Mesendoderm (in vitro differentiated cells): ENCODE measurements at regions not wholly inside any gene's neighbourhood (a gene's known extent, or its start where the extent isn't known, plus 50 kb on each side); places are given as distances from the start of the nearest gene placed in this dataset.
"Not testable (repeated sequence)": the region's sequence is repeated elsewhere in the genome, so short reads cannot be mapped to it uniquely, and the experiment has no call there.

Experiments used
- DNase-seq: peaks from one replicate; pipeline ENCODE4 v3.0.0; 2013
- H2AK5ac ChIP-seq: 2 replicates; pipeline ENCODE4 v1.6.1; 2013; ENCODE audit warnings: low read length, inconsistent platforms
- H2BK120ac ChIP-seq: 2 replicates; pipeline ENCODE4 v1.6.1; 2013; ENCODE audit warnings: low read depth, mild to moderate bottlenecking, low read length, moderate library complexity, mixed read lengths
- H2BK15ac ChIP-seq: replicated peaks from 2 replicates; pipeline ENCODE4 v1.6.1; 2013; ENCODE audit warnings: low read depth, mild to moderate bottlenecking, moderate library complexity
- H2BK5ac ChIP-seq: 2 replicates; pipeline ENCODE4 v1.6.1; 2013; ENCODE audit warnings: low read length, inconsistent platforms
- H3K18ac ChIP-seq: 2 replicates; pipeline ENCODE4 v1.6.1; 2013; ENCODE audit warnings: mild to moderate bottlenecking, low read length, mixed read lengths
- H3K23ac ChIP-seq: one replicate; pipeline ENCODE4 v1.6.1; 2013; ENCODE audit warnings: low read length
- H3K27ac ChIP-seq: 2 replicates; pipeline ENCODE4 v1.5.1; 2013; ENCODE audit warnings: low read depth, mild to moderate bottlenecking, inconsistent platforms, low read length, moderate library complexity
- H3K27me3 ChIP-seq: 2 replicates; pipeline ENCODE4 v1.6.1; 2013; ENCODE audit warnings: low read length, control low read depth, mild to moderate bottlenecking, inconsistent platforms; ENCODE audit not compliant: insufficient read depth, poor library complexity
- H3K36me3 ChIP-seq: 2 replicates; pipeline ENCODE4 v1.6.1; 2013; ENCODE audit warnings: low read length, inconsistent platforms; ENCODE audit not compliant: control insufficient read depth, insufficient read depth
- H3K4ac ChIP-seq: one replicate; pipeline ENCODE4 v1.6.1; 2013; ENCODE audit warnings: low read depth, mild to moderate bottlenecking, low read length, moderate library complexity
- H3K4me1 ChIP-seq: 2 replicates; pipeline ENCODE4 v1.6.1; 2013; ENCODE audit warnings: low read depth, low read length, inconsistent platforms; ENCODE audit not compliant: control insufficient read depth
- H3K4me2 ChIP-seq: 2 replicates; pipeline ENCODE4 v1.6.1; 2013; ENCODE audit warnings: low read length
- H3K4me3 ChIP-seq: 2 replicates; pipeline ENCODE4 v1.5.1; 2013; ENCODE audit warnings: mild to moderate bottlenecking, low read length
- H3K56ac ChIP-seq: one replicate; pipeline ENCODE4 v1.6.1; 2013; ENCODE audit warnings: low read length
- H3K79me1 ChIP-seq: 2 replicates; pipeline ENCODE4 v1.6.1; 2013; ENCODE audit warnings: low read length, inconsistent platforms
- H3K79me2 ChIP-seq: 2 replicates; pipeline ENCODE4 v1.6.1; 2013; ENCODE audit warnings: mild to moderate bottlenecking, low read length; ENCODE audit not compliant: control insufficient read depth, insufficient read depth
- H3K9ac ChIP-seq: 2 replicates; pipeline ENCODE4 v1.6.1; 2013; ENCODE audit warnings: low read length, inconsistent platforms
- H4K5ac ChIP-seq: one replicate; pipeline ENCODE4 v1.6.1; 2013; ENCODE audit warnings: low read length
- H4K8ac ChIP-seq: one replicate; pipeline ENCODE4 v1.6.1; 2013; ENCODE audit warnings: low read depth, mild to moderate bottlenecking, control low read depth, low read length, moderate library complexity
- WGBS: extraction: QIAGEN DNeasy Blood & Tissue Kit; methylation state at CpG from one replicate; pipeline ENCODE4 v1.1.7; 2013; ENCODE audit warnings: low lambda C conversion rate, missing lambda C conversion rate; ENCODE audit not compliant: insufficient coverage; ENCODE audit errors: extremely low coverage; 5-methylcytosine and 5-hydroxymethylcytosine counted together

DNA sequence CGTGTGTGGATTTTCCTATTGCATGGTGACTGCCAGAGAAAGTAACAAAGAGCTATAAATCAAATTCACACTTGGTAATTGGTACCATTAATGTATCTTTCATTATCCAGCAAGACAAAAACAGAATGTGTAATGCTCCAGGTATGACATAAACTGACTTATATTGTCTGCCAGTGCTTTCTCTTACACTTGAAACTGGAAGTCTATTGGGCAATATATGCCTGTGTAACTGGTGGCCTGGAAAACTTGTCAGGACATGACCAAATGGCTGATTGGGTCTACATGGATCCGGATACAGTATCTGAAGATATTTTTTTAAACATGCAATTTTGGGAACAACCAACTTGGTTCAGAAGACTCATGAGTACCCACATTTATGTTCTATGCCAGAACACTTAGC is 174.6 kb upstream of the ARHGAP42 start:
- Histone ChIP-seq H3K79me1 (no peaks in the 10 kb centered on the region), H3K36me3 (no peaks in the 10 kb centered on the region), H3K18ac (no peak overlapping the region), H3K4me2 (no peak overlapping the region), H2AK5ac (no peak overlapping the region), H3K27me3 (no peaks in the 10 kb centered on the region), H3K27ac (no peak overlapping the region), H3K56ac (no peak overlapping the region), H3K23ac (no peak overlapping the region), H3K79me2 (no peaks in the 10 kb centered on the region), H4K8ac (no peak overlapping the region), H2BK5ac (no peak overlapping the region), H2BK120ac (peak overlapping the region; percentile 2), H3K4me1 (no peaks in the 10 kb centered on the region), H3K9ac (no peak overlapping the region), H3K4ac (no peak overlapping the region), H2BK15ac (no peak overlapping the region), H4K5ac (no peak overlapping the region), H3K4me3 (no peak overlapping the region)
- no CpG with 5 or more reads among the region's 2 CpGs for WGBS
- no peak for DNase-seq

DNA sequence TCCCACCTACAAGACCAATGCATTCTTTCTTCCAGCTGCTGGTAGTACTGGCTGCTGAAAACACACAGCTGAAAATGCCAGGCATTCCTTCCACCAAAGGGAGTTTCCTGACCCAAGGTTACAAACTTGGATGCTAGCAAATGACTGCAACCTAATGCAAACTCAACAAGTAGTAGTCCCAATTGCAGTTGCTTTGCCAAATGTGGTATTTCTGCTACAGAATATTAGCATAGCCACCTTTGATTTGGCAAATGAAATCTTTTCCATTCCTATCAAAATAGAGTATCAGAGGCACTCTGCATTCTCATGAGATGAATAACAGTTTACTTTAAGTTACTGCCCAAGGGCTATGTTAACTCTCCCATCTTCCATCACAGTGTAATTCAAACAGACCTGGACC is 172.0 kb upstream of the ARHGAP42 start:
- DNase-seq: peak; percentile 80
- no peak overlapping the region for H3K4ac ChIP-seq
- H3K4me2 ChIP-seq: no peak overlapping the region
- H4K8ac ChIP-seq: no peak overlapping the region
- no peak overlapping the region for H2BK5ac ChIP-seq
- no peak overlapping the region for H3K9ac ChIP-seq
- H2AK5ac ChIP-seq: no peak overlapping the region
- no peak overlapping the region for H3K56ac ChIP-seq
- H3K79me2 ChIP-seq: no peaks in the 10 kb centered on the region
- H3K27ac ChIP-seq: no peak overlapping the region
- H3K36me3 ChIP-seq: no peaks in the 10 kb centered on the region
- no peak overlapping the region for H3K18ac ChIP-seq
- H3K23ac ChIP-seq: no peak overlapping the region
- H3K4me3 ChIP-seq: no peak overlapping the region
- no peaks in the 10 kb centered on the region for H3K79me1 ChIP-seq
- H2BK15ac ChIP-seq: no peak overlapping the region
- H3K27me3 ChIP-seq: no peaks in the 10 kb centered on the region
- H4K5ac ChIP-seq: no peak overlapping the region
- no peaks in the 10 kb centered on the region for H3K4me1 ChIP-seq
- H2BK120ac ChIP-seq: no peak overlapping the region

DNA sequence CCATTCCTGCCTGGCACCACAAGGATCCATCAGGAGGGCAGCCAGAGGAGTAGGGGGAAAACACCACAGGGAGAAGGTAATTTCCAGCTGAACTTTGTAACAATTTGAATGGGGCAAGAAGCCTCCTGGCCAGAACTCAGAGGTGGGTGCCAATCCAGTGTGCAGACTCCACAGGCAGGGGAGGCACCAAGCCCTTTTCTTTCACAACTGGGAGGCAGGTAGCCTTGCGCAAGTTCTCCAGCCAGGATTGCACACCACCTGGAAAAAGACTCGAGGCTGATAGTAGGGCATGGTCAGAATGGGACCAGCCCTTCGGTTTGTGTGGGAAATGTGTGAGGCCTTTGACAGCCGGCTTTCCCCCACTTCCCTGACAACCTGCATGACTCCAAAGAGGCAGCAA is 161.9 kb upstream of the ARHGAP42 start:
- no peaks in the 10 kb centered on the region for H3K27me3 ChIP-seq
- no peak overlapping the region for H3K4me3 ChIP-seq
- no peak overlapping the region for H3K18ac ChIP-seq
- no peak overlapping the region for H3K9ac ChIP-seq
- no peak overlapping the region for H2BK5ac ChIP-seq
- no peaks in the 10 kb centered on the region for H3K79me1 ChIP-seq
- no peak overlapping the region for H4K5ac ChIP-seq
- H3K36me3 ChIP-seq: no peaks in the 10 kb centered on the region
- H2BK15ac ChIP-seq: no peak overlapping the region
- no peak overlapping the region for H3K4me2 ChIP-seq
- no peaks in the 10 kb centered on the region for H3K79me2 ChIP-seq
- H3K23ac ChIP-seq: no peak overlapping the region
- WGBS: no CpG with 5 or more reads among the region's 4 CpGs
- no peak overlapping the region for H3K27ac ChIP-seq
- H2AK5ac ChIP-seq: no peak overlapping the region
- no peaks in the 10 kb centered on the region for H3K4me1 ChIP-seq
- no peak for DNase-seq
- H4K8ac ChIP-seq: no peak overlapping the region
- H3K4ac ChIP-seq: no peak overlapping the region
- H2BK120ac ChIP-seq: no peak overlapping the region
- H3K56ac ChIP-seq: no peak overlapping the region

DNA sequence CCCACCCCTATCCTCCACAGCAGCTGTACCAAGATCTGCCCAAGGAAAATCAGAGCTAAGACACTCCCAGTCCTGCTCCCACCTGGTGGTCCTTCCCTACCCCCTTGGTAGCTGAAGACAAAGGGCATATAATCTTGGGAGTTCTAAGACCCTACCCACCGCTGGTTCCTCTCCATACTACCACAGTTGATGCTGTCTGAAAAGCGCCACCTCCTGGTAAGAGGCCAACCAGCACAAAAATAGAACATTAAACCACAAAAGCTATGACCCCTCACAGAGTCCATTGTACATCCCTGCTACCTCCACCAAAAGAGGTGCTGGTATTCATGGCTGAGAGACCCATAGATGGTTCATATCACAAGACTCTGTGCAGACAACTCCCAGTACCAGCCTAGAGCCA is 161.5 kb upstream of the ARHGAP42 start:
- Histone ChIP-seq H3K18ac (no peak overlapping the region), H4K5ac (no peak overlapping the region), H3K23ac (no peak overlapping the region), H2AK5ac (no peak overlapping the region), H3K36me3 (no peaks in the 10 kb centered on the region), H4K8ac (no peak overlapping the region), H3K56ac (no peak overlapping the region), H2BK5ac (no peak overlapping the region), H2BK15ac (no peak overlapping the region), H2BK120ac (no peak overlapping the region), H3K79me1 (no peaks in the 10 kb centered on the region), H3K4me3 (no peak overlapping the region), H3K27ac (no peak overlapping the region), H3K27me3 (no peaks in the 10 kb centered on the region), H3K4me1 (no peaks in the 10 kb centered on the region), H3K4me2 (no peak overlapping the region), H3K9ac (no peak overlapping the region), H3K4ac (no peak overlapping the region), H3K79me2 (no peaks in the 10 kb centered on the region)
- no CpG with 5 or more reads among the region's 2 CpGs for WGBS
- peak; percentile 70 for DNase-seq

DNA sequence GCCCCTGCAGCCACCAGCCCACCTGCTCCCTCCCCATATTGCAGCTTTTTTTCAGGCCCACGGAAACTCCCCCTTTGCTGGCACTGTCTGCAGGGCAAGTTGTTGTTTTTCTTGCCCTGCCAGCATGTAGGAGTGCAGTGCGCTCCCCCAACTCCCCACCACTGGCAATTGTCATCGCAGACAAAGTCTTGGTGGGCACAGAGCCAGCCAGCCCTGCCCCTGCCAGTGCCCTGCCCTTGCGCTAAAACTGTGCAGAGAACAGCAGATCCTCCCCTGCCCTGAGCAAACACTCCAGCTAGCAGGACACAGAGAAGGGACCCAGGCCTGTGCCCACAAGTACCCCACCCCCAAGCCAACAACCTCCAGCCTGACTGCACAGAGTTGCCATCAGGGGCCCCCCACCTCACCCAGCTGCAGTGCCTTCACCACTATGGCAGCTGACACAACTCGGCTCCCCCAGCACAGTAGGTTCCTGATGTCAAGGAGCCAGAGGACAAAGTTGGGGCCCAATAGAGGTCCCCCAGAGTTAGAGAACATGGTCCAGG is 158.1 kb upstream of the ARHGAP42 start:
- Histone ChIP-seq H3K4me1 (no peaks in the 10 kb centered on the region), H3K4me3 (no peak overlapping the region), H3K56ac (no peak overlapping the region), H3K27ac (no peak overlapping the region), H3K9ac (no peak overlapping the region), H3K79me2 (no peaks in the 10 kb centered on the region), H4K5ac (no peak overlapping the region), H2BK120ac (no peak overlapping the region), H3K18ac (no peak overlapping the region), H3K23ac (no peak overlapping the region), H3K4ac (no peak overlapping the region), H2BK5ac (no peak overlapping the region), H4K8ac (no peak overlapping the region), H3K79me1 (no peaks in the 10 kb centered on the region), H2BK15ac (no peak overlapping the region), H2AK5ac (no peak overlapping the region), H3K4me2 (no peak overlapping the region), H3K27me3 (no peaks in the 10 kb centered on the region), H3K36me3 (no peaks in the 10 kb centered on the region)
- no peak for DNase-seq
- no CpG with 5 or more reads among the region's 5 CpGs for WGBS

DNA sequence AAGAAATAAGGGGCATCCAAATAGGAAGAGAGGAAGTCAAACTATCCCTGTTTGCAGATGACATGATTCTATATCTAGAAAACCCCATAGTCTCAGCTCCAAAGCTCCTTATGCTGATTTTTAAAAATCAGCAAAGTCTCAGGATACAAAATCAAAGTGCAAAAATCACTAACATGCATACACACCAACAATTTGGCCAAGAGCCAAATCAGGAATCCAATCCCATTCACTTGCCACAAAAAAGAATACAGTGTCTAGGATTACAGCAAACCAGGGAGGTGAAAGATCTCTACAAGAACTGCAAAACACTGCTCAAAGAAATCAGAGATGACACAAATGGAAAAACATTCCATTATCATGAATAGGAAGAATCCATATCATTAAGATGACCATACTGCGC is 155.8 kb upstream of the ARHGAP42 start:
- not testable (repeated sequence) for H3K4me1 ChIP-seq, H3K36me3 ChIP-seq, H3K79me1 ChIP-seq, H2BK15ac ChIP-seq, H3K23ac ChIP-seq, H3K4me2 ChIP-seq, H3K18ac ChIP-seq, H2AK5ac ChIP-seq, H2BK5ac ChIP-seq, DNase-seq, H4K5ac ChIP-seq, H3K27ac ChIP-seq, H3K79me2 ChIP-seq, H3K9ac ChIP-seq, H3K4ac ChIP-seq, H2BK120ac ChIP-seq, H3K56ac ChIP-seq, H3K4me3 ChIP-seq, H4K8ac ChIP-seq, H3K27me3 ChIP-seq
- no CpG with 5 or more reads among the region's 1 CpG for WGBS
